CD4-positive, alpha-beta T cell (primary cell): ENCODE measurements at regions not wholly inside any gene's neighbourhood (a gene's known extent, or its start where the extent isn't known, plus 50 kb on each side); places are given as distances from the start of the nearest gene placed in this dataset.

ENCODE experiments used
- ATAC-seq: fragments of 200-7000 bp; cut with Tn5 transposase; one replicate; pipeline ENCODE4 v1.10.0; 2022; ENCODE audit warnings: mild to moderate bottlenecking; ENCODE audit not compliant: poor library complexity
- CTCF ChIA-PET: fragments of 350-600 bp; sonication (Branson Sonifier 250); formaldehyde crosslinking; loops from one replicate; lab custom pipeline; 2021; ENCODE audit warnings: antibody characterized with exemption, inconsistent platforms; lab: Charles Lee
- POLR2A ChIA-PET: fragments of 350-600 bp; sonication (Branson Sonifier 250); formaldehyde crosslinking; loops from one replicate; lab custom pipeline; 2021; ENCODE audit warnings: antibody characterized with exemption, inconsistent platforms; lab: Charles Lee
- DNase-seq, 14 experiments: peaks; one replicate each; pipeline ENCODE4 v3.0.0-alpha.2; 2013 to 2020; ENCODE audit warnings: mixed read lengths in 2 of 14
- H3K27ac ChIP-seq, 2 donors: one replicate each; pipeline versions ENCODE4 v1.5.1 to v1.7.0; 2013; ENCODE audit warnings: low read length in 2 of 2, low read depth in 1 of 2, mild to moderate bottlenecking in 1 of 2
- H3K27me3 ChIP-seq, 2 experiments: 1 replicate in 1 of 2; 2 replicates in 1 of 2; pipeline versions ENCODE4 v1.6.1 to v1.7.0; 2013; ENCODE audit warnings: low read length in 2 of 2, control low read depth in 1 of 2, mild to moderate bottlenecking in 1 of 2, moderate library complexity in 1 of 2; ENCODE audit not compliant: insufficient read depth in 2 of 2, control insufficient read depth in 1 of 2
- H3K36me3 ChIP-seq: one replicate; pipeline ENCODE4 v1.6.1; 2013; ENCODE audit warnings: low read length, control low read depth; ENCODE audit not compliant: insufficient read depth
- H3K4me1 ChIP-seq: one replicate; pipeline ENCODE4 v1.6.1; 2013; ENCODE audit warnings: low read length, control low read depth; ENCODE audit not compliant: insufficient read depth
- H3K4me3 ChIP-seq: one replicate; pipeline ENCODE4 v1.5.1; 2013; ENCODE audit warnings: mild to moderate bottlenecking, low read length, moderate library complexity
- H3K9me3 ChIP-seq, 2 experiments: 1 replicate in 1 of 2; 2 replicates in 1 of 2; pipeline versions ENCODE4 v1.6.1 to v1.7.0; 2013; ENCODE audit warnings: low read length in 2 of 2, mild to moderate bottlenecking in 2 of 2, control low read depth in 1 of 2, moderate library complexity in 1 of 2; ENCODE audit not compliant: control insufficient read depth in 1 of 2, insufficient read depth in 1 of 2
- H3K27ac Mint-ChIP-seq: one replicate; pipeline ENCODE4 v1.8.0; 2020; ENCODE audit warnings: mixed read lengths
- H3K27me3 Mint-ChIP-seq: one replicate; pipeline ENCODE4 v1.8.0; 2021; ENCODE audit warnings: mixed read lengths
- H3K36me3 Mint-ChIP-seq: one replicate; pipeline ENCODE4 v1.8.0; 2021; ENCODE audit warnings: low read depth, mixed read lengths
- H3K4me1 Mint-ChIP-seq: one replicate; pipeline ENCODE4 v1.8.0; 2021; ENCODE audit warnings: low read depth, mixed read lengths
- H3K4me3 Mint-ChIP-seq: one replicate; pipeline ENCODE4 v1.8.0; 2020; ENCODE audit warnings: mild to moderate bottlenecking, mixed read lengths
- H3K9me3 Mint-ChIP-seq: one replicate; pipeline ENCODE4 v1.8.0; 2020; ENCODE audit warnings: mixed read lengths
- intact Hi-C, 2 experiments: fragments of 100-400 bp; cut with DNase I in 1 of 2; cut with micrococcal nuclease in 1 of 2; formaldehyde crosslinking; loops; one replicate each; pipeline versions ENCODE4 v1.15.1 to v1.9.0; 2023 to 2025; cut with DNase I, micrococcal nuclease
- TF ChIP-seq, protein P1 (sequence below): fragments of 200-600 bp; IDR thresholded peaks from one replicate; pipeline ENCODE4 v1.8.0; 2022; ENCODE audit warnings: antibody characterized with exemption, mild to moderate bottlenecking

DNA sequence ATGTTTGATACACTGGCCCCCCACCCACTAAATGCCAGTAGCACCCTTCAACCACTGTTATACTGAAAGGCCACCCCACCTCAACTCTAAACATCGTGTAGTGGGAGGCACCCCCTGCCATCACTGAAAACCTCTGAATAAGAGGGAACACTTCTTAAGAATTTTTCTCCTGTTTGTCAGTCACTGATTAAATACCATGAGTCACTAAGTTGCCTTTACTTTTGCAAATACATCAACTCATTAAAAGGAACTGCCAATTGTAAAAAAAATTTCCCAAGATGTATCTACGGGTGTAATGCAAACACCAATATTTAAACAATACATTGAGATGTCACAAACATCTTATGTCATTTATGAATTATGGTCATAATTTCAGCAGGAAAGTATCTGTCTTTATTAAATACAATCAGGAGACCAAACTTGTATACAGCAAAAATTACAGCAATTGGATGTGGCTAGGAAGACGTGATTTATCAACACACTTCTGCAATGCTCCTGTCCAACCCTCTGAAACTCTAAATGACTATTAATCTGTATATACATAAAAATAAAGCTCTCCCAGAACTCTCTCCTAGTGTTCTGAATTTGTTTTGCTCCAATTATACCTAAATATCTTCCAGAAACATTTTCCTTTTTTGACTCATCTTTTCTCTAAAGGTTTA lies 144.1 kb upstream of the STK17B start:
- Mint-ChIP-seq H3K27me3 (no peaks in the 10 kb centered on the region), H3K27ac (no peak overlapping the region), H3K4me3 (no peak overlapping the region), H3K36me3 (no peaks in the 10 kb centered on the region), H3K4me1 (no peaks in the 10 kb centered on the region), H3K9me3 (no peaks in the 10 kb centered on the region)
- Histone ChIP-seq H3K4me3 (no peak overlapping the region), H3K36me3 (no peaks in the 10 kb centered on the region), H3K27me3 (no peaks in the 10 kb centered on the region), H3K4me1 (no peaks in the 10 kb centered on the region), H3K9me3 (no peaks in the 10 kb centered on the region), H3K27ac (no peak overlapping the region)
- POLR2A ChIA-PET, result no interaction called here
- TF ChIP-seq, protein P1, sequence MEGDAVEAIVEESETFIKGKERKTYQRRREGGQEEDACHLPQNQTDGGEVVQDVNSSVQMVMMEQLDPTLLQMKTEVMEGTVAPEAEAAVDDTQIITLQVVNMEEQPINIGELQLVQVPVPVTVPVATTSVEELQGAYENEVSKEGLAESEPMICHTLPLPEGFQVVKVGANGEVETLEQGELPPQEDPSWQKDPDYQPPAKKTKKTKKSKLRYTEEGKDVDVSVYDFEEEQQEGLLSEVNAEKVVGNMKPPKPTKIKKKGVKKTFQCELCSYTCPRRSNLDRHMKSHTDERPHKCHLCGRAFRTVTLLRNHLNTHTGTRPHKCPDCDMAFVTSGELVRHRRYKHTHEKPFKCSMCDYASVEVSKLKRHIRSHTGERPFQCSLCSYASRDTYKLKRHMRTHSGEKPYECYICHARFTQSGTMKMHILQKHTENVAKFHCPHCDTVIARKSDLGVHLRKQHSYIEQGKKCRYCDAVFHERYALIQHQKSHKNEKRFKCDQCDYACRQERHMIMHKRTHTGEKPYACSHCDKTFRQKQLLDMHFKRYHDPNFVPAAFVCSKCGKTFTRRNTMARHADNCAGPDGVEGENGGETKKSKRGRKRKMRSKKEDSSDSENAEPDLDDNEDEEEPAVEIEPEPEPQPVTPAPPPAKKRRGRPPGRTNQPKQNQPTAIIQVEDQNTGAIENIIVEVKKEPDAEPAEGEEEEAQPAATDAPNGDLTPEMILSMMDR, result no peak
- CTCF ChIA-PET, result no interaction called here
- intact Hi-C loops, result no loop called here
- ATAC-seq (no peak), DNase-seq (no peak)

DNA sequence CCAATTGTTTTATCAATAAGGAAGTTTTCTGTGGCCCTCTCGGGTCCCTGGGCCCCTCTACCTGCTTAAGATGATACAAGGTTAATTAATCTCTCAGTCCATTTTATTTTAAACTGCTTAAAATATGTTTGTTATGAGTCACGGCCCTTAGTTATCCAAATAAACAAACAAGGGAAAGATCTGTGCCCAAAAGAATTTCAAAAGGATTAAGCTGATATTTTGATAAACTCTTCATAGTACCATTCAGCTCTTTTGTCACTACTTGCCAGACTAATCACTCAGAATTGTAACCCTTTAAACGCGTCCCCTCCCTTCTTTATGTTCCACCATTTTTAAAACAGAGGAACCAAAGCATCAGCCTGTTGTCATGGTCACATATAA lies 144.7 kb upstream of the STK17B start:
- DNase-seq, result no peak
- no peak overlapping the region for H3K4me3 Mint-ChIP-seq
- no peaks in the 10 kb centered on the region for H3K27me3 Mint-ChIP-seq
- ATAC-seq, result no peak
- H3K9me3 Mint-ChIP-seq, result no peaks in the 10 kb centered on the region
- Histone ChIP-seq H3K4me3 (no peak overlapping the region), H3K9me3 (no peaks in the 10 kb centered on the region), H3K27me3 (no peaks in the 10 kb centered on the region), H3K4me1 (no peaks in the 10 kb centered on the region), H3K36me3 (no peaks in the 10 kb centered on the region), H3K27ac (no peak overlapping the region)
- ChIA-PET POLR2A (no interaction called here), CTCF (no interaction called here)
- TF ChIP-seq, protein P1, result no peak
- H3K27ac Mint-ChIP-seq, result no peak overlapping the region
- intact Hi-C loops, result no loop called here
- H3K4me1 Mint-ChIP-seq, result no peaks in the 10 kb centered on the region
- H3K36me3 Mint-ChIP-seq, result no peaks in the 10 kb centered on the region

DNA sequence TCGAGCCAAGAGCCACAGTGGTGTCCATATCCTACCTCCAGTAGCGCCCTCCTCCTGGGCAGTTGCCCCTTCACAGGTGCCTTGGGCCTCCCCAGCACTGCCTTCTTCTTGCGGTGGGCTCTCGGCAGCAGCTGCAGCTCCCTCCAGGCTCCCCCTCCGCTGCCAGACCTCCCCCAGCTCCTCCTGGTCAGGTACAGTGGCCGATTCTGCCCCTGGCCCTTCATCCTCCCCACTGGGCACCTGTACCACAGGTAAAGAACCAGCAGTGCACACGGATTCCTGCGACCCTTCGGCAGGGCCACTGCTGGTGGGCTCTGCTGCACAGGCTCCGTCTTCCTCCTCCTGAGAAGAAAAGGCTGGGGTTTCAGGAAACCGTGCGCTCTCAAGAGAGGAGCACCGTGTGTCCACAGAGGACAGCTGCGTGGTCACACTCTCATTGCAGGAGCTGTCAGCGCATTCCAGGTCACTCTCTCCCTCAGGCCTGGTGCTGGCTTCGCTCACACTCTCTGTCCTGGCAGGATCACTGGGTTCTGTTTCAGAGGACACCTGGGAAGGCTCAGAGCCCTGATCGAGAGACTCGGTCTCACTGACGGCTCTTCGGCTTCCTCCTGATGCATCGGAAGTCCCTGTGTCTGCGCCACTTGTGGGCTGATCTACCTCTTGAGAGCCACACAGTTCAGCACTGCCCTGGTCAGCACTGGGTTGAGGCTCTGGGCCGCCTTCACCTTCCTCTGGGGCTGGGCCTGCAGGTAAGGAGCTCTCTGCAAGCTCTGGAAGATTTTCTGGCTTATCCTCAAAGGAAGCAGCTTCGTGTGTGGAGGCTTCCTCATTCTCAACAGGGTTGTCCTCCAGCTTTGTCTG lies 147.4 kb upstream of the STK17B start:
- intact Hi-C loops, result no loop called here
- TF ChIP-seq, protein P1, result no peak
- Mint-ChIP-seq H3K4me3 (no peak overlapping the region), H3K4me1 (no peaks in the 10 kb centered on the region), H3K27ac (no peak overlapping the region), H3K9me3 (no peaks in the 10 kb centered on the region), H3K36me3 (no peaks in the 10 kb centered on the region), H3K27me3 (no peaks in the 10 kb centered on the region)
- Histone ChIP-seq H3K9me3 (no peaks in the 10 kb centered on the region), H3K36me3 (no peaks in the 10 kb centered on the region), H3K27ac (no peak overlapping the region), H3K27me3 (no peaks in the 10 kb centered on the region), H3K4me1 (no peaks in the 10 kb centered on the region), H3K4me3 (no peak overlapping the region)
- CTCF ChIA-PET, result no interaction called here
- DNase-seq (no peak), ATAC-seq (no peak)
- POLR2A ChIA-PET, result no interaction called here
